Astrocyte of the spinal cord (primary cell): ENCODE measurements at regions not wholly inside any gene's neighbourhood (a gene's known extent, or its start where the extent isn't known, plus 50 kb on each side); places are given as distances from the start of the nearest gene placed in this dataset.

ENCODE experiments used
- DNase-seq: peaks from one replicate; pipeline ENCODE4 v3.0.0; 2011; ENCODE audit warnings: low read depth, low spot score
- H3K4me3 ChIP-seq: 2 replicates; pipeline ENCODE4 v1.5.1; 2011; ENCODE audit warnings: low read depth, mild to moderate bottlenecking, low read length, moderate library complexity
- CTCF ChIP-seq: IDR thresholded peaks from 2 replicates; pipeline ENCODE4 v1.5.1; 2012; ENCODE audit warnings: low read depth, mild to moderate bottlenecking, low read length, inconsistent platforms
- in situ Hi-C: cut with HindIII; loops from 2 replicates; pipeline ENCODE4 v1.10.0; 2017; ENCODE audit warnings: low sequenced_read_pairs

- no peak for DNase-seq
- no peak for TF ChIP-seq CTCF
- in situ Hi-C loops, result no loop called here
- H3K4me3 ChIP-seq, result no peak overlapping the region
Measured at GRCh38 chr10:61066661-61067344, 122.8 kb upstream of the RHOBTB1 start.

GRCh38 chr10:61065051-61065450 lies 121.1 kb upstream of the RHOBTB1 start:
- no peak overlapping the region for H3K4me3 ChIP-seq
- in situ Hi-C loops, result no loop called here
- TF ChIP-seq CTCF, result no peak
- DNase-seq, result no peak

- DNase-seq, result no peak
- H3K4me3 ChIP-seq, result no peak overlapping the region
- no peak for TF ChIP-seq CTCF
- in situ Hi-C loops, result no loop called here
Measured at GRCh38 chr10:61064356-61064755, 120.4 kb upstream of the RHOBTB1 start.

GRCh38 chr10:61063901-61064300 lies 119.9 kb upstream of the RHOBTB1 start:
- DNase-seq, result no peak
- in situ Hi-C loops, result no loop called here
- TF ChIP-seq CTCF, result no peak

GRCh38 chr10:61063034-61063433 lies 119.0 kb upstream of the RHOBTB1 start:
- DNase-seq, result peak; percentile 37
- in situ Hi-C loops, result no loop called here
- no peak for TF ChIP-seq CTCF
- no peak overlapping the region for H3K4me3 ChIP-seq

More at GRCh38 chr10:61063901-61064300, 119.9 kb upstream of the RHOBTB1 start:
- H3K4me3 ChIP-seq, result no peak overlapping the region

- in situ Hi-C loops, result no loop called here
- H3K4me3 ChIP-seq, result no peak overlapping the region
- TF ChIP-seq CTCF, result no peak
- no peak for DNase-seq
Measured at GRCh38 chr10:61061923-61062504, 118.0 kb upstream of the RHOBTB1 start.
